Stimulated activated CD4-positive, alpha-beta T cell treated with anti-CD3 and anti-CD28 coated beads, Interleukin-12 subunit alpha, Interleukin-12 subunit beta, amount 100 ng/mL, for 48 hours (primary cell): ENCODE measurements at regions not wholly inside any gene's neighbourhood (a gene's known extent, or its start where the extent isn't known, plus 50 kb on each side); places are given as distances from the start of the nearest gene placed in this dataset.
"Not testable (repeated sequence)": the region's sequence is repeated elsewhere in the genome, so short reads cannot be mapped to it uniquely, and the experiment has no call there.

Source experiments
- DNase-seq, 3 donors: peaks; one replicate each; pipeline ENCODE4 v3.0.0-alpha.2; 2020; ENCODE audit warnings: low read depth in 2 of 3, low spot score in 1 of 3

- DNase-seq, result no peak
Measured at GRCh38 chr2:106261871-106262321, 67.8 kb upstream of the UXS1 start.

DNA sequence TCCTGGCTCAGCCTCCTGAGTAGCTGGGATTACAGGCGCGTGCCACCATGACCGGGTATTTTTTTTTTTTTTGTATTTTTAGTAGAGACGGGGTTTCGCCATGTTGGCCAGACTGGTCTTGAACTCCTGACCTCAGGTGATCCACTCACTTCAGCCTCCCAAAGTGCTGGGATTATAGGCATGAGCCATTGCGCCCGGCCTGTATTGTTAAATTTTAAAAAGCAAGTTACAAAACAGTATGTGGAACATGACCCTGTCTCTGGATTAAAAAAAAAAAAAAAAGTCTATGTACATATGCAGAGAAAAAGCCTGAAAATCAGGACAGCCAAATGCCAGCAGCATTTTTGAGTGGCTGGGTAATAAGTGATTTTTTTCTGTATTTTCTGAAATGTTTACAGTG lies 64.8 kb upstream of the UXS1 start:
- DNase-seq, result not testable (repeated sequence)

DNA sequence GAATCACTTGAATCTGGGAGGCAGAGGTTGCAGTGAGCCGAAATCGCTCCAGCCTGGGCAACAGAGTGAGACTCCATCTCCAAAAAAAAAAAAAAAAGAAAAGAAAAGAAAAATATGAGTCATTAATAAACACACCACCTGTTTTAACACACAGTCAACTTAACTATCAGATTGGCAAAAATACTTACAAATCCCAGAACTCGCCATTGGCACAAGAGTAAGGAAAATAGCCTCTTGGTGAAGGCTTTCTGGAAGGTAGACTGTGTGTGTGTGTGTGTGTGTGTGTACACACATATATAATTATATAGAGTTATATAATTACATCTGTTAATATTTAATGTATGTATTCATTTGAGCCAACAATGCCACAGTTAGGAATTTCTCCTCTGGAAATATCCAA lies 63.7 kb upstream of the UXS1 start:
- DNase-seq, result no peak

DNA sequence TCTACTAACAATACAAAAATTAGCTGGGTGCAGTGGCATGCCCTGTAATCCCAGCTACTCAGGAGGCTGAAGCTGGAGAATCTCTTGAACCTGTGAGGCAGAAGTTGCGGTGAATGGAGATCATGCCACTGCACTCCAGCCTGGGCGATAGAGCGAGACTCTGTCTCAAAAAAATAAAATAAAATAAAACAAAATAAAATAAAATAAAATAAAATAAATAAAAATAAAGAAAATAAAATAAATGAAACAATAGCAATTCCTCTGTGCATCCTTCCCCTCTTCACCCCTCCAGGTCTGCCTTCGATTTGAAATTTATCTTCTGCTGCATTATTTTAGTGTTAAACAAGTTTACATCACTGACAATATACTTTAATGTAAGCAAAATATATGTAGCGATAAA lies 63.0 kb upstream of the UXS1 start:
- DNase-seq, result no peak

DNA sequence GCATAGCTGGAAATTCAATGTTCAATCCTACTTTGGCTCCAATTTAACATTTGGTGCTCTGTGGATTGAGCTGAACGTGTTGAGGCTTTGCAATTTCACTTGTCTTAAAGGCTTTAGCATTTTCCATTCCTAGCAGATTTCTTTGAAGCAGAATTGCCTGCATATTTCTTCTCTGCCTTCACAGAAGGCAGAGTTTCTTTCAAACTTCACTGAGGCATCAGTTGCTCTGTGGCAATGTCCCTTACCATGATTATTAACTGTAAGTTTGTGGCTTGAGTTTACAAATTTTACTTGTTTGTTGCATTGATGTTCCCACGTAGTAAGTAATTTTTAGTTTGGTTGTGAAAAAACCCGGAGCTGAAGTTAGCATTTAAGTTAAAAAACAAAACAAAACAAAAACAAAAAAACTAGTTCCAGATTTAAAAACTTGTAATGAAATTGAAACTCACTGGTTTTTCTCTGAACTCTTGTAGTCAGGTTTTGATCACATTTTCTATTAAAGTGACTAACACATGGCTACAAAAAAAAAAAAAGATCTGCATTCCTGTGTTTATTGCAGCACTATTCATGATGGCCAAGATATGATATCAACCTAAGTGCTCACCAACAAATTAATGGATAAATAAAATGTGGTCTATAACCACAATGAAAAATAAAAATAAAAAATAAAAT lies 55.2 kb upstream of the UXS1 start:
- DNase-seq, result not testable (repeated sequence)

GRCh38 chr2:106248548-106249151 lies 54.5 kb upstream of the UXS1 start:
- not testable (repeated sequence) for DNase-seq
